PFSK-1 (cell line): ENCODE measurements at regions not wholly inside any gene's neighbourhood (a gene's known extent, or its start where the extent isn't known, plus 50 kb on each side); places are given as distances from the start of the nearest gene placed in this dataset.

Experiments used
- FOXP2 ChIP-seq: optimal IDR thresholded peaks from 2 replicates; pipeline ENCODE3; 2011; ENCODE audit warnings: borderline replicate concordance, control low read depth, inconsistent platforms; ENCODE audit not compliant: insufficient read depth; ENCODE audit errors: extremely low read length, extremely low read depth
- POLR2AphosphoS5 ChIP-seq: IDR thresholded peaks from 2 replicates; pipeline ENCODE4 v1.6.1; 2012; ENCODE audit warnings: low read depth, mild to moderate bottlenecking, control low read depth, low read length, moderate library complexity
- REST ChIP-seq, 2 experiments: IDR thresholded peaks; 2 replicates each; pipeline versions ENCODE4 v1.6.1 to v1.8.0; 2011 to 2012; ENCODE audit warnings: low read depth in 2 of 2, low read length in 2 of 2, control low read depth in 1 of 2, inconsistent platforms in 1 of 2, mild to moderate bottlenecking in 1 of 2, moderate library complexity in 1 of 2; ENCODE audit not compliant: insufficient read depth in 1 of 2
- SIN3A ChIP-seq: IDR thresholded peaks from 2 replicates; pipeline ENCODE4 v1.6.1; 2012; ENCODE audit warnings: mild to moderate bottlenecking, low read length, moderate library complexity, borderline replicate concordance; ENCODE audit not compliant: insufficient read depth
- TAF1 ChIP-seq: IDR thresholded peaks from 2 replicates; pipeline ENCODE4 v1.6.1; 2012; ENCODE audit warnings: low read length, control low read depth, borderline replicate concordance; ENCODE audit not compliant: insufficient read depth

DNA sequence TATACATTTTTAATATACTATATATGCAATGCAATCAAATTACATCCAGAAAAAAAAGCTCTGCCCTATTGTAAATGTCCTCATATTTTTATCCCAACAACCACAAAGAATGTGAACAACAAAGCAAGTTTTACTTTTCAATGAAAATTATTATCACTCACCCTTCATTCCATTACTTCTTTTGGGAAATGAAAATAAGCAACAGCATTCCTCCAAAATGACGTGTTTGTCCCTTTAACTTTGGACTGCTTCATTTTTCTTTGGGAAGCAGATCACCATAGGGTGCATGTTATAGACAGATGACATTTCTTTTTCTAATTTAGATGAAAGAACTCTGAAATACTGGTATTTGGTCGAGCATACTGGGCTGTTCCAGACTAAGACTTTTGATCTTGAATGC, 667.1 kb upstream of the BOD1L1 start:
- TF ChIP-seq REST (IDR thresholded peaks at IDR 0.05; ENCODE audit: insufficient read depth in 1 of 2, low read depth in 2 of 2, low read length in 2 of 2) (no peak), FOXP2 (no peak), POLR2AphosphoS5 (no peak), SIN3A (no peak), TAF1 (no peak)

DNA sequence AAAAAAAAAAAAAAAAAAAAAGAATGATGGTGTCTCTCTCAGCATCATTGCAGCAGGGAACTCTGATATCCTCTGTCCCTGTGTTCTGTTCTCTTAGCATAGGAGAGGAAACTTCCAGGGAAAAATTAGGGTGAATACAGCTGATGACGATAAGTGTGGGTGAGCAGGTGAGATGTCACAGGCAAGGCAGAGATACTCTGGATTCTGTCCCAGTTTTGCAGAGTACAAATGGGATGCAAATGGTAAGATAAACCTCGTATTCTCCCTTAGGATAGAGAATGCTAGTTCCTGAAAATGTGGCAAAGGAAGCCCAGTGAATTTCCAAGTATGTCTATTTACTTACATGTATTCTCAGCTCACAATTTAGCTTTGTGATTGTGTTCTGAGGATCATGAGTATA, 671.6 kb upstream of the BOD1L1 start:
- TF ChIP-seq TAF1 (no peak), POLR2AphosphoS5 (no peak), REST (IDR thresholded peaks at IDR 0.05; ENCODE audit: insufficient read depth in 1 of 2, low read depth in 2 of 2, low read length in 2 of 2) (no peak), FOXP2 (no peak), SIN3A (no peak)

GRCh38 chr4:14302021-14302420, 674.5 kb upstream of the BOD1L1 start:
- no peak for TF ChIP-seq FOXP2
- no peak for TF ChIP-seq TAF1
- no peak for TF ChIP-seq POLR2AphosphoS5
- TF ChIP-seq REST (IDR thresholded peaks at IDR 0.05; ENCODE audit: insufficient read depth in 1 of 2, low read depth in 2 of 2, low read length in 2 of 2) = no peak
- no peak for TF ChIP-seq SIN3A

- TF ChIP-seq FOXP2 (no peak), SIN3A (no peak), POLR2AphosphoS5 (no peak), REST (IDR thresholded peaks at IDR 0.05; ENCODE audit: insufficient read depth in 1 of 2, low read depth in 2 of 2, low read length in 2 of 2) (no peak), TAF1 (no peak)
Measured at GRCh38 chr4:14303856-14304255, 676.3 kb upstream of the BOD1L1 start.

GRCh38 chr4:14308229-14308651, 680.7 kb upstream of the BOD1L1 start:
- TF ChIP-seq FOXP2 (no peak), POLR2AphosphoS5 (no peak), REST (IDR thresholded peaks at IDR 0.05; ENCODE audit: insufficient read depth in 1 of 2, low read depth in 2 of 2, low read length in 2 of 2) (no peak), SIN3A (no peak), TAF1 (no peak)
